Fibroblast of lung (primary cell): ENCODE measurements at regions not wholly inside any gene's neighbourhood (a gene's known extent, or its start where the extent isn't known, plus 50 kb on each side); places are given as distances from the start of the nearest gene placed in this dataset.

Experiments
- DNase-seq, 2 donors: peaks; one replicate each; pipeline versions ENCODE4 v3.0.0 to v3.0.0-alpha.2; 2010; ENCODE audit warnings: low read depth in 2 of 2
- H2AFZ ChIP-seq: 2 replicates; pipeline ENCODE4 v1.5.1; 2012; ENCODE audit warnings: low read length, control low read depth, inconsistent platforms
- H3K27ac ChIP-seq: 2 replicates; pipeline ENCODE4 v1.5.1; 2011; ENCODE audit warnings: low read length, control low read depth; ENCODE audit not compliant: insufficient read depth
- H3K27me3 ChIP-seq: 2 replicates; pipeline ENCODE4 v1.5.1; 2011; ENCODE audit warnings: mild to moderate bottlenecking, low read length; ENCODE audit not compliant: control insufficient read depth, insufficient read depth
- H3K36me3 ChIP-seq: 2 replicates; pipeline ENCODE4 v1.5.1; 2011; ENCODE audit warnings: low read length; ENCODE audit not compliant: control insufficient read depth, insufficient read depth
- H3K4me1 ChIP-seq: 2 replicates; pipeline ENCODE4 v1.5.1; 2011; ENCODE audit warnings: low read length; ENCODE audit not compliant: control insufficient read depth, insufficient read depth; ENCODE audit errors: extremely low read depth
- H3K4me2 ChIP-seq: 2 replicates; pipeline ENCODE4 v1.5.1; 2011; ENCODE audit warnings: low read length, control low read depth; ENCODE audit not compliant: insufficient read depth; ENCODE audit errors: extremely low read depth
- H3K4me3 ChIP-seq, 4 experiments: fragments of 200-600 bp in 1 of 4; sonication (generic) in 1 of 4; replicated peaks in 1 of 4; 2 replicates each; pipeline ENCODE4 v1.5.1; 2011 to 2016; ENCODE audit warnings: low read length in 4 of 4, low read depth in 3 of 4, mild to moderate bottlenecking in 3 of 4, control low read depth in 2 of 4, inconsistent platforms in 1 of 4, mixed read lengths in 1 of 4; ENCODE audit not compliant: insufficient read depth in 1 of 4; ENCODE audit errors: control extremely low read depth in 1 of 4
- H3K79me2 ChIP-seq: 2 replicates; pipeline ENCODE4 v1.5.1; 2012; ENCODE audit warnings: mild to moderate bottlenecking, low read length, inconsistent platforms; ENCODE audit not compliant: control insufficient read depth, insufficient read depth
- H3K9ac ChIP-seq: 2 replicates; pipeline ENCODE4 v1.5.1; 2011; ENCODE audit warnings: mild to moderate bottlenecking, low read length, control low read depth; ENCODE audit not compliant: insufficient read depth
- H3K9me3 ChIP-seq: 2 replicates; pipeline ENCODE4 v1.5.1; 2012; ENCODE audit warnings: low read depth, low read length; ENCODE audit not compliant: control insufficient read depth, insufficient read depth
- H4K20me1 ChIP-seq: 2 replicates; pipeline ENCODE4 v1.5.1; 2011; ENCODE audit warnings: low read length; ENCODE audit not compliant: control insufficient read depth, insufficient read depth; ENCODE audit errors: extremely low read depth
- EZH2 ChIP-seq: IDR thresholded peaks from 2 replicates; pipeline ENCODE4 v1.5.1; 2012; ENCODE audit warnings: low read length, control low read depth, mild to moderate bottlenecking; ENCODE audit errors: missing control alignments
- TF ChIP-seq, protein P1 (sequence below), 2 donors: IDR thresholded peaks in 1 of 2; conservative IDR thresholded peaks in 1 of 2; 1 replicate in 1 of 2; 2 replicates in 1 of 2; pipeline ENCODE4 v1.5.1; 2011 to 2012; ENCODE audit warnings: low read length in 2 of 2, control low read depth in 1 of 2, inconsistent platforms in 1 of 2, low read depth in 1 of 2, mild to moderate bottlenecking in 1 of 2

DNA sequence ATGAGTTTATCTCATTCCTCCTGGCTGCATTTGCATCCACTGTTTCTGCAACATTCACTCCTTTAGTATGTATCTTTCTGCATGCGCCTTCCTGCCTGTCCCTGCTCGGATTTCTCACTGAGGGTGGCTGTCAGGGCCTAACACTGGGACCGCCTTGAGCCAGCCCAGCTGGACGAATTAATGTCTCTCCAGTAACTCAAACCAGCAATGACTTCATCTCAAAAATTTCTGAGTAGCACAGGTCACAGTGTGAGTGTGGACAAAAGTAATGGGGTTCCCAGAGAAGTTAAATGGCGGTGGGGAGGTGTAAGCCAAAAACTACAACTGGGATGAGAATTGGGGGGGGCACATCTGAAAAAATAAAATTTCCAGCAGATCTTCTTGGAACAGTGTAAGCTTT lies 444.0 kb upstream of the MGMT start:
- Histone ChIP-seq H3K9ac (no peak overlapping the region), H3K79me2 (no peaks in the 10 kb centered on the region), H3K4me2 (no peak overlapping the region), H3K27me3 (no peaks in the 10 kb centered on the region), H3K27ac (no peak overlapping the region), H3K4me3 (no peak overlapping the region), H4K20me1 (no peaks in the 10 kb centered on the region), H3K36me3 (no peaks in the 10 kb centered on the region), H2AFZ (no peak overlapping the region), H3K9me3 (no peaks in the 10 kb centered on the region), H3K4me1 (no peaks in the 10 kb centered on the region)
- DNase-seq = peak in 1 of 2 donors; percentile 48
- TF ChIP-seq, protein P1, sequence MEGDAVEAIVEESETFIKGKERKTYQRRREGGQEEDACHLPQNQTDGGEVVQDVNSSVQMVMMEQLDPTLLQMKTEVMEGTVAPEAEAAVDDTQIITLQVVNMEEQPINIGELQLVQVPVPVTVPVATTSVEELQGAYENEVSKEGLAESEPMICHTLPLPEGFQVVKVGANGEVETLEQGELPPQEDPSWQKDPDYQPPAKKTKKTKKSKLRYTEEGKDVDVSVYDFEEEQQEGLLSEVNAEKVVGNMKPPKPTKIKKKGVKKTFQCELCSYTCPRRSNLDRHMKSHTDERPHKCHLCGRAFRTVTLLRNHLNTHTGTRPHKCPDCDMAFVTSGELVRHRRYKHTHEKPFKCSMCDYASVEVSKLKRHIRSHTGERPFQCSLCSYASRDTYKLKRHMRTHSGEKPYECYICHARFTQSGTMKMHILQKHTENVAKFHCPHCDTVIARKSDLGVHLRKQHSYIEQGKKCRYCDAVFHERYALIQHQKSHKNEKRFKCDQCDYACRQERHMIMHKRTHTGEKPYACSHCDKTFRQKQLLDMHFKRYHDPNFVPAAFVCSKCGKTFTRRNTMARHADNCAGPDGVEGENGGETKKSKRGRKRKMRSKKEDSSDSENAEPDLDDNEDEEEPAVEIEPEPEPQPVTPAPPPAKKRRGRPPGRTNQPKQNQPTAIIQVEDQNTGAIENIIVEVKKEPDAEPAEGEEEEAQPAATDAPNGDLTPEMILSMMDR (conservative IDR thresholded peaks at IDR 0.05 in 1 of 2, IDR thresholded peaks at IDR 0.05 in 1 of 2; ENCODE audit: low read depth in 1 of 2, low read length in 2 of 2) = no peak
- TF ChIP-seq EZH2 = no peak

DNA sequence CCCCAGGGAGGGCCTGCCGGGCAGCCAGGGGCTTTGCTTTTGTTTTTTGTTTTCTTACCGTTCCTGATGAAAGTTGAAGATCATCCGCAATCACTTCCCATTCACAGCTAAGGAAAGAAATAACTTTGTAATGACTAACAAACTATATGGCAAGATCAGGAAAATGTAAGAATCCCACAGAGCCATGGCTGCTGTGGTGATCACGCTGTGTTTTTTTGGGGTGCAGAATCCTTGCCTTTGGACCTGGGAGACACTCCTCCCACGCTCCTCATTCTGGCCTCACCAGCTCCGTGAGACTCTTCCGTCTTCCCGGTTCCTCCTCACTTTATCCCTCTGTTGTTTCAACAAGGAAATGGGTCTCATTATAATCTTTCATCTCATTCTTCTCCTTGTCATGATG lies 443.0 kb upstream of the MGMT start:
- Histone ChIP-seq H3K79me2 (no peaks in the 10 kb centered on the region), H3K27me3 (no peaks in the 10 kb centered on the region), H3K4me2 (no peak overlapping the region), H4K20me1 (no peaks in the 10 kb centered on the region), H3K36me3 (no peaks in the 10 kb centered on the region), H3K4me1 (no peaks in the 10 kb centered on the region), H3K9ac (no peak overlapping the region), H3K9me3 (no peaks in the 10 kb centered on the region), H3K27ac (no peak overlapping the region), H3K4me3 (no peak overlapping the region), H2AFZ (no peak overlapping the region)
- no peak for DNase-seq
- TF ChIP-seq, protein P1 (conservative IDR thresholded peaks at IDR 0.05 in 1 of 2, IDR thresholded peaks at IDR 0.05 in 1 of 2; ENCODE audit: low read depth in 1 of 2, low read length in 2 of 2) = no peak

DNA sequence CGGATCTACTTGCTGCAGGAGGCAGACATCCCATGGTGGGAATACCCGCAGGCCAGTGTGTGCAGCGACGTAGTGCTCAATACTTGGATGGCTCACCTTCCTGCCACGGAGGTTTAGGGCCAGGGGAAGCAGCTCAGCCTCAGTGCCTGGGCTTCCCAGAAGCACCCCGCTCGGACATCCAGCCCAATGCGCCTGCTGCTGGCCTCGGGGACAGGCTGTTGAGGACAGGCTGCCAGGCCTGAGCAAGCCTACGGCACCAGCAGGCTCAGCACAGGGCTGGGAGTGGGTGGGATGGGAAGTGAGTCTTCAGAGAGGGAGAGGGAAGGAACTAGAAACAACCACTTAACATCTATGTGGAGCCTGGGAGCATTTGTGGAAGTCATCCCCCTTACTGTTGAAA lies 441.3 kb upstream of the MGMT start:
- H3K9ac ChIP-seq = no peak overlapping the region
- DNase-seq = no peak
- no peaks in the 10 kb centered on the region for H3K79me2 ChIP-seq
- no peak overlapping the region for H3K27ac ChIP-seq
- H4K20me1 ChIP-seq = no peaks in the 10 kb centered on the region
- no peaks in the 10 kb centered on the region for H3K27me3 ChIP-seq
- TF ChIP-seq EZH2 = no peak
- TF ChIP-seq, protein P1 (conservative IDR thresholded peaks at IDR 0.05 in 1 of 2, IDR thresholded peaks at IDR 0.05 in 1 of 2; ENCODE audit: low read depth in 1 of 2, low read length in 2 of 2) = no peak
- H3K4me1 ChIP-seq = no peaks in the 10 kb centered on the region
- no peak overlapping the region for H3K4me3 ChIP-seq
- H3K9me3 ChIP-seq = no peaks in the 10 kb centered on the region
- H3K36me3 ChIP-seq = no peaks in the 10 kb centered on the region
- no peak overlapping the region for H3K4me2 ChIP-seq
- H2AFZ ChIP-seq = no peak overlapping the region
